ENCODE measurements at regions not wholly inside any gene's neighbourhood (a gene's known extent, or its start where the extent isn't known, plus 50 kb on each side); places are given as distances from the start of the nearest gene placed in this dataset.

DNA sequence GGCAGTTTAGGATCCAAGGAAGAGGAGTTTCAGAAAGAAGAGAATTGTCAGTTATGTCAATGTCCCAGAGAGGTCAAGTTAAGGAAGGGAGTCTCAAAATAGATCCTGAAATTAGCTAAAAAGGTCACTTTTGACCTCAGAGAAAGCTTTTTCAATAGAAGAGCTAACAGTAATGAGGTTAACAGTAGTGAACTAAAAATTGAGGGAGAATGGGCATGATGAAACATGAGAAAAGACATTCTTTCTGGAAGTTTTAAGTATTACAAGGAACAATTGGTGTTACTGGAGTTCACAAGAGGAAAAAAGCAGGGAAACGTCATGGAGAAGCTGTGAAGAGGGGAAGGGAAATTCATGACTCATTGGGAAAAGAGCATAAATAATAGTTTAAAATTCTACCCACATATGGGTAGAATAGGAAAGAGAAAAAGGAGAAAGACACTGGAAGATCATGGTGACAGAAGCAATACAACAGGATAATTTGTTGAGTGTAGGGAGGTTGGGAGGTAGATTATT lies 381.2 kb upstream of the FAR2 start:
- H3K9me3 ChIP-seq (replicated peaks; ENCODE audit: control insufficient read depth, low read depth, low read length): no peaks in the 10 kb centered on the region
- H3K36me3 ChIP-seq (ENCODE audit: control insufficient read depth, insufficient read depth, low read length): no peaks in the 10 kb centered on the region
- no peak overlapping the region for H3K4me3 ChIP-seq (ENCODE audit: low read length)
- no peak overlapping the region for H3K27ac ChIP-seq (ENCODE audit: low read length)
- no peaks in the 10 kb centered on the region for H3K27me3 ChIP-seq (ENCODE audit: control insufficient read depth, insufficient read depth, low read length)
- WGBS (ENCODE audit: insufficient coverage): no CpG with 5 or more reads among the region's 1 CpG
- H3K4me1 ChIP-seq (ENCODE audit: control insufficient read depth, insufficient read depth, low read length): no peaks in the 10 kb centered on the region
- no peak for DNase-seq

DNA sequence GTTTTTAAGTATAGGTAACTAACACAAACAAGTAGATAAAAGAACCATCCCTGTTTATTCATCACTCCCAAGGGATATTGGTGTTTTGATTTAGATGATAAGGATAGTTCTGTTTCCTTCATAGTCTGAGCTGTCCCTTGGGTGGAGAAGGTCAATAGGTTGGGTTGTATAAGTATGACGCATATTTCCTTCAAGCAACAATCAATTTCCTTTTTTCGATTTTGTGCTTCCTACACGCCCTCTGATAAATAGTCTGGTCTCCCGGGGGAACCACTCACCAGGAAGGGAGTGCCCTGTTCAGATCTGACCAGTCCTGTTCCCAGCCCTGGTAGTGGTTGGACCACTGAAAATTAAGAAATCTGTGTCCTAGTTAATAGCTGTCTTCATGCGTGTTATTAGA lies 378.8 kb upstream of the FAR2 start:
- no peak overlapping the region for H3K27ac ChIP-seq (ENCODE audit: low read length)
- DNase-seq: no peak
- 20% methylated on average over 1 of the region's 5 CpGs for WGBS (ENCODE audit: insufficient coverage)

DNA sequence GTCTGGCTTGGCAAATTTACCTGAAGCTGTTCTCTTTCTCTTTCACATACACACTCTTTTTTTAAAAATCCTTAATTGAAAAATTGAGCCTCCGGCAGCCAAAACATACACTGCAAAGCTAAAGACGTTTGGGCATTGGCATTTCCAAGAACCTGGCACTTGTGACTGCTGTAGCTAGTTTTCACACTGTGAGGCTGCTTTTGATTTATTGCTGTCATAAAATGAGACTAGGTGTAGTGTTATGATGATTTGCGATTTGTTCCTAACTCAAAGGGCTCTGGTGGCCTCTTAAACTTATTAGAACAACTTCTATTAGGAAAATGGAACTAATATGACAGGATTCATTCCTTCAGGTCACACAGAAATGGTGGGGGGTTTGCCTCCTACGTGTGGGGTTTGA lies 377.1 kb upstream of the FAR2 start:
- H3K4me3 ChIP-seq (ENCODE audit: low read length): no peak overlapping the region
- no peaks in the 10 kb centered on the region for H3K36me3 ChIP-seq (ENCODE audit: control insufficient read depth, insufficient read depth, low read length)
- H3K27me3 ChIP-seq (ENCODE audit: control insufficient read depth, insufficient read depth, low read length): no peaks in the 10 kb centered on the region
- no peaks in the 10 kb centered on the region for H3K4me1 ChIP-seq (ENCODE audit: control insufficient read depth, insufficient read depth, low read length)
- no peak for DNase-seq
- H3K27ac ChIP-seq (ENCODE audit: low read length): no peak overlapping the region
- 80% methylated on average over 1 of the region's 4 CpGs for WGBS (ENCODE audit: insufficient coverage)
- H3K9me3 ChIP-seq (replicated peaks; ENCODE audit: control insufficient read depth, low read depth, low read length): no peaks in the 10 kb centered on the region

More for the DNA sequence above, 378.8 kb upstream of the FAR2 start:
- Histone ChIP-seq H3K36me3 (ENCODE audit: control insufficient read depth, insufficient read depth, low read length) (no peaks in the 10 kb centered on the region), H3K27me3 (ENCODE audit: control insufficient read depth, insufficient read depth, low read length) (no peaks in the 10 kb centered on the region), H3K4me1 (ENCODE audit: control insufficient read depth, insufficient read depth, low read length) (no peaks in the 10 kb centered on the region), H3K4me3 (ENCODE audit: low read length) (no peak overlapping the region), H3K9me3 (replicated peaks; ENCODE audit: control insufficient read depth, low read depth, low read length) (no peaks in the 10 kb centered on the region)

DNA sequence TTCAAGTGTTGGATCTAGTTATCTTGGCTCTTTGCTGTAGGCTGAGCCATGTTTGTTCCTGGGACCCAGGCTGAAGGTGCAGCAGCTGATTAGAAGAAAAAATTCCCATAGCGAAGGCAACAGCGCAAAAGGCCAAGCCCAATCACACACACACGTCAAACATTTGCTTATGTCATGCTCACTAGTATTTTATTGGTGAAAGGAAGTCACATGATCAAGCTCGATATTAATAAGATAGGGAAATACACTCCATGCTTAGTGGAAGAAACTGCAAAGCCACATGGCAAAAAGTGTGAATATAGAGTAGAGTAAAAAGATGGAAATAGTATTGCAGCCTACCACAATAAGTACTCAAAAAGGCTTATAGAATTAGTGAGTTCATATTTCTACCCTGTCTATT lies 373.5 kb upstream of the FAR2 start:
- H3K27me3 ChIP-seq (ENCODE audit: control insufficient read depth, insufficient read depth, low read length): no peaks in the 10 kb centered on the region
- H3K36me3 ChIP-seq (ENCODE audit: control insufficient read depth, insufficient read depth, low read length): no peaks in the 10 kb centered on the region
- H3K4me1 ChIP-seq (ENCODE audit: control insufficient read depth, insufficient read depth, low read length): no peaks in the 10 kb centered on the region
- no peaks in the 10 kb centered on the region for H3K9me3 ChIP-seq (replicated peaks; ENCODE audit: control insufficient read depth, low read depth, low read length)
- no CpG with 5 or more reads among the region's 4 CpGs for WGBS (ENCODE audit: insufficient coverage)
- DNase-seq: no peak
- H3K27ac ChIP-seq (ENCODE audit: low read length): no peak overlapping the region
- H3K4me3 ChIP-seq (ENCODE audit: low read length): no peak overlapping the region

DNA sequence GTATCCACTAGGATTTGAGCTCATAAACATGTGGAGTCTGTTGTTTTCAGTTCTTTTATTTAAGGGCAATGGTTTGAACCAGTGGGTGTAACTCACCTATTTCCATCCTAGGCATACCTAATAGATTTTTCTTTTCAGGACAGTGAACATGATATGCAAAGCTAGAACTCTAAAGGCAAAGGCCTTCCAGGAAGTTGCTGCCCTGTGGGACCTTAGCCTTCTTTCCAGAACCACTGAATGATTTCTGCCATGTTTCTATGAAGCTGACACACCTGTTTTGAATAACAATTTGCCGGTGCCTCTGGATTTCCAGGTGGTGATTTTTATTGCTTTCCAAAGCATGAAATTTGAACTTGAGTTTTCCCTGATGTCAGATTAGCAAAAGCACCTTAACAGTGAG lies 372.9 kb upstream of the FAR2 start:
- DNase-seq: no peak
- Histone ChIP-seq H3K4me3 (ENCODE audit: low read length) (no peak overlapping the region), H3K9me3 (replicated peaks; ENCODE audit: control insufficient read depth, low read depth, low read length) (no peaks in the 10 kb centered on the region), H3K27ac (ENCODE audit: low read length) (no peak overlapping the region), H3K36me3 (ENCODE audit: control insufficient read depth, insufficient read depth, low read length) (no peaks in the 10 kb centered on the region), H3K4me1 (ENCODE audit: control insufficient read depth, insufficient read depth, low read length) (no peaks in the 10 kb centered on the region), H3K27me3 (ENCODE audit: control insufficient read depth, insufficient read depth, low read length) (no peaks in the 10 kb centered on the region)
- WGBS (ENCODE audit: insufficient coverage): no CpG with 5 or more reads among the region's 1 CpG

DNA sequence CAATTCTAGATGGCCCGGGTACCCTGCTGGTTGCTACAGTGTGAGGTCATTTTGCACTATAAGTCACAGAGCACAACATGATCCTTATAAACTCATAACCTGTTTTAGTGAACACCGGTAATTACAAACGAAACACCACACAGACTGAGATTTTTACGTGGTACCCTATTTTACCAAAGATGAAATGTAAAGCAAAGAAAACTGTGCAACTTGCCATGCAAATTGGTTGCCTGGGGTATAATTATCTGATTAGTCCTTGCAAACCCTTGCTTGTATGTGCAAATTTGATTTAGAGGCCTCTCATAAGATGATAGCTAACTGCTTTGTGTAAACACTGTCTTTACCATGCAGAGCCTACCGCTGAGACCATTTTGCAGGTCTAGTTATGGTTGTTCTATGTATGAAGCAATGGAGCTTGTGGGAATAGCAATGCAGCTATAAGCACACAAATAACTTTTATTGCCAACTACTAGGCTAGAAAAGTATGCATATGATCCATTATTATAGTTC lies 372.1 kb upstream of the FAR2 start:
- no peak for DNase-seq
- no peak overlapping the region for H3K4me3 ChIP-seq (ENCODE audit: low read length)
- no peaks in the 10 kb centered on the region for H3K27me3 ChIP-seq (ENCODE audit: control insufficient read depth, insufficient read depth, low read length)
- no peaks in the 10 kb centered on the region for H3K4me1 ChIP-seq (ENCODE audit: control insufficient read depth, insufficient read depth, low read length)
- H3K36me3 ChIP-seq (ENCODE audit: control insufficient read depth, insufficient read depth, low read length): no peaks in the 10 kb centered on the region
- no CpG with 5 or more reads among the region's 5 CpGs for WGBS (ENCODE audit: insufficient coverage)
- H3K9me3 ChIP-seq (replicated peaks; ENCODE audit: control insufficient read depth, low read depth, low read length): no peaks in the 10 kb centered on the region
- no peak overlapping the region for H3K27ac ChIP-seq (ENCODE audit: low read length)

DNA sequence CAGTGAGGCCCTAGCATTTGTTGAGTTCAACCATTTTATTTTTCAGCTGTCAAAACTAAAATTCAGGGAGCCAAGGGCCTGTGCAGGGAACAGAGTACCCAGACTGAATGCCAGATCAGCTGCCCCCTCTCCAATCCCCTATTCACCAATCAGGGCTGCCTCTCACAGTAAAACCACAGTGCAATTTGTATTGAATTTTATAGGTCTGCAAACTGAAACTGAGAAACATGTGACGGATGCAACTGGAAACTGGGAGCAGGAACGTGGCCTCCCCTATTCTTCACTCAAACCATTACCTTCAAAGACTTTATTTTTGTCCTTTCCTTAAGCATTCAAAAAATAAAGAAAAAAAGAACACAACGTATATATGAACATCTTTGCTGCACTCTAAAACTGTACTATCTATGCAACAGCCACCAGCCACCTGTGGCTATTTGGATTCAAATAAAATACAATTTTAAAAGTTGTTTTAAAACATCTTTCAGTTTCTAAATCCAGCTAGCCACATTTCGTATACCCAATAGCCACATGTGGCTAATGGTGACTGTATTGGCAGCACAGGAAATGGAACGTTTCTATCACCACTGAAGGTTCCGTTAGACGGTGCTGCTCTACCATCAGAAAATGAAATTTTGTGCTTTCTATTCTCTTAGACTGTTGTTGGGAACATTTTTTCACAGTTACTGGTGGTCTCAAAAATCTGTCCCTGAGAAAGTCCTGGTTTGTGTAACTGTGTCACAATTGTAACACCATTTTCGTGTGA lies 371.3 kb upstream of the FAR2 start:
- Histone ChIP-seq H3K4me1 (ENCODE audit: control insufficient read depth, insufficient read depth, low read length) (no peaks in the 10 kb centered on the region), H3K4me3 (ENCODE audit: low read length) (no peak overlapping the region), H3K9me3 (replicated peaks; ENCODE audit: control insufficient read depth, low read depth, low read length) (no peaks in the 10 kb centered on the region), H3K36me3 (ENCODE audit: control insufficient read depth, insufficient read depth, low read length) (no peaks in the 10 kb centered on the region), H3K27ac (ENCODE audit: low read length) (no peak overlapping the region), H3K27me3 (ENCODE audit: control insufficient read depth, insufficient read depth, low read length) (no peaks in the 10 kb centered on the region)
- no peak for DNase-seq
- WGBS (ENCODE audit: insufficient coverage): 20% methylated on average over 1 of the region's 8 CpGs

DNA sequence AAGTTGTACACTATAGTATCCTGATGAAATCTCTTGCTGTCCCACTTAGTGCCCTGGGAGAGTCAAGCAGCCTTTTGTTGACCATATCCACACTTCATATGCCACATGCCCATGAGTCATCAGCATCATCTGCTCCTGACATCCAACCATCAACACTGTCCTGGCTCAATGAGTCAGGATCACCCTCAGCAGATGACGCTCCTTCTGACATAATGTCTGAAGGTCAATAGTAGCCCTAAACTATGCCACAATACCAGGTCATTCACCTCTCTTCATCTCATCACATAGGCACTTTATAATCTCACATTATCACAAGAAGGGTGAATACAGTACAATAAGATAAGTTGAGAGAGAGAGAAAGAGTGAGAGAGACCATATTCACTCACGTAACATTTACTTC lies 369.0 kb upstream of the FAR2 start:
- no peak for DNase-seq
- H3K4me1 ChIP-seq (ENCODE audit: control insufficient read depth, insufficient read depth, low read length): no peaks in the 10 kb centered on the region
- WGBS (ENCODE audit: insufficient coverage): no CpG with 5 or more reads among the region's 2 CpGs
- no peak overlapping the region for H3K27ac ChIP-seq (ENCODE audit: low read length)
- H3K36me3 ChIP-seq (ENCODE audit: control insufficient read depth, insufficient read depth, low read length): no peaks in the 10 kb centered on the region
- H3K9me3 ChIP-seq (replicated peaks; ENCODE audit: control insufficient read depth, low read depth, low read length): no peaks in the 10 kb centered on the region
- no peaks in the 10 kb centered on the region for H3K27me3 ChIP-seq (ENCODE audit: control insufficient read depth, insufficient read depth, low read length)
- H3K4me3 ChIP-seq (ENCODE audit: low read length): no peak overlapping the region

DNA sequence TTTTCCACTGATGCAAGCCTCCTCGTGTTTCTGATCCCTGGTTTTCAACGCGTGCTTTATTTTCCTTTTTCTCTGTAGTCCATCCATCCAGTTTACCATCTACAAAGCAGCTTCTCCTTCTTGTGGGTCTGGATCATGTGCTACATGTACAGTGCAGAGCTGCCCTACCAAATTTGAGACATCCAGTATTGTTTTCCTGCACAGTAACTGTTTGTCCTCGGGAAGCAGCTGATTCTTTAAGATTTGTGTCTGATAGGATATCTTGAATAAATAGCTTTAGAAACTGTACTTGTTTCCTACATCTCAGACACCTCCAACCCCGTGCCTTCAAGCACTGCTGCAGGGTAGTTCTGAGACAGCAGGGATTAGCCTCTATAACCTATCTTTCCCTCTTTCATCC lies 368.1 kb upstream of the FAR2 start:
- no peaks in the 10 kb centered on the region for H3K9me3 ChIP-seq (replicated peaks; ENCODE audit: control insufficient read depth, low read depth, low read length)
- H3K4me1 ChIP-seq (ENCODE audit: control insufficient read depth, insufficient read depth, low read length): no peaks in the 10 kb centered on the region
- H3K4me3 ChIP-seq (ENCODE audit: low read length): no peak overlapping the region
- no peaks in the 10 kb centered on the region for H3K27me3 ChIP-seq (ENCODE audit: control insufficient read depth, insufficient read depth, low read length)
- no peak overlapping the region for H3K27ac ChIP-seq (ENCODE audit: low read length)
- no peak for DNase-seq
- no peaks in the 10 kb centered on the region for H3K36me3 ChIP-seq (ENCODE audit: control insufficient read depth, insufficient read depth, low read length)
- WGBS (ENCODE audit: insufficient coverage): 68% methylated on average over 4 of the region's 5 CpGs

DNA sequence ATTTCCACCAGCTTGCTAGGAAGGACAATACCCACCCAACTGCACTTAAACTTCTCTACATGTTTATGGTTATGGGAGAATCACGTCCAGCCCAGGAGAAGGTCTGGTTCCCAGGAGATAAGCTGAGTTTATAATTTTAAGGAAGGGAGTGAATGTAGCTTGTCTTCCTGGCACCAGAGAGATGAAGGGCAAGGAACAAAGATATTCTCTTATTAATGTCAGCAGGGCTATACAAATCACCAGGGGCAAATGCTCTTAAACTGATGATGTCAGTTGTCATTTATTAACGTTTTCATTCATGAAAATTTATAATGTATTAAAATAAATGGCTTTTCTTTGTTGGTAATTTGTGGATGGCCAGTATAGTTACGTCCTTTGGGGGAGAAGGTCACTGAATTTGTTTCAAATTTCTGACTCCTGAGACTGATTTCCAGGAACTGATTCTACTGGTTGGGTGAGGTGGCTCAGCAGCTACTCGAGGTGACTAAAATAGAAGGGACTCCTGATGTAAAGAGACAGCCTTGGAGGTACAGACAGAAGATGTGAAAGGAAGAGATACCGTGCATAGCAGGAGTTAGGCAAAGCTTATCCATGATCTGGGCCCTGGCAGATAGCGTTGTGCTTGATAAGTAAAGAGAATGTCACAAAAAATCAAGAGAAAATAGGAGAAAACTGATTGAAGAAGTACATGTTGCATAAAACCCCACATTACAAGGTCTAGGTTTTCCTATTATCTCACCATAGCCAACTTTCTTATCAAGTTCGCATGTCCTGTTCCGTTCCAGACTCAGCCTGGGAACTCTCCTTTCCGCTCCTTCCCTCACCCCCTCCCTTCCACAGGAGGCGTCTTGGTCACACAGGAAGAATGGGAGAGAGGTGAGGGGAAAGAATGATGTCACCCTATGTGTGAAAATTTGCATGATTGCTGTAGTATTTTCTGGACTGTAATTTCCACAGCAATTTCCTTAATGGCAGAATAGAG lies 367.1 kb upstream of the FAR2 start:
- DNase-seq: no peak
- H3K36me3 ChIP-seq (ENCODE audit: control insufficient read depth, insufficient read depth, low read length): no peaks in the 10 kb centered on the region
- H3K27me3 ChIP-seq (ENCODE audit: control insufficient read depth, insufficient read depth, low read length): no peaks in the 10 kb centered on the region
- WGBS (ENCODE audit: insufficient coverage): 82% methylated on average over 3 of the region's 10 CpGs
- H3K9me3 ChIP-seq (replicated peaks; ENCODE audit: control insufficient read depth, low read depth, low read length): no peaks in the 10 kb centered on the region
- H3K4me3 ChIP-seq (ENCODE audit: low read length): no peak overlapping the region
- no peak overlapping the region for H3K27ac ChIP-seq (ENCODE audit: low read length)
- H3K4me1 ChIP-seq (ENCODE audit: control insufficient read depth, insufficient read depth, low read length): no peaks in the 10 kb centered on the region
